B cell (primary cell): ENCODE measurements at regions not wholly inside any gene's neighbourhood (a gene's known extent, or its start where the extent isn't known, plus 50 kb on each side); places are given as distances from the start of the nearest gene placed in this dataset.

Experiments used
- ATAC-seq: fragments of 200-7000 bp; cut with Tn5 transposase; one replicate; pipeline ENCODE4 v1.10.0; 2021; ENCODE audit warnings: low read depth, mild to moderate bottlenecking, moderate number of reproducible peaks, moderate library complexity
- CTCF ChIA-PET: fragments of 350-600 bp; sonication (Branson Sonifier 250); formaldehyde crosslinking; loops from one replicate; lab custom pipeline; 2021; ENCODE audit warnings: antibody characterized with exemption, inconsistent platforms; lab: Charles Lee
- POLR2A ChIA-PET: fragments of 350-600 bp; sonication (Branson Sonifier 250); formaldehyde crosslinking; loops from one replicate; lab custom pipeline; 2021; ENCODE audit warnings: antibody characterized with exemption; lab: Charles Lee
- DNase-seq: peaks from one replicate; pipeline ENCODE4 v3.0.0; 2013
- H2AFZ ChIP-seq: 2 replicates; pipeline ENCODE4 v1.6.1; 2012; ENCODE audit warnings: mild to moderate bottlenecking, low read depth, low read length; ENCODE audit not compliant: insufficient read depth, poor library complexity, severe bottlenecking
- H3K27ac ChIP-seq, 2 donors: 1 replicate in 1 of 2; 2 replicates in 1 of 2; pipeline ENCODE4 v1.5.1; 2012 to 2013; ENCODE audit warnings: low read length in 2 of 2, mild to moderate bottlenecking in 2 of 2, moderate library complexity in 1 of 2
- H3K27me3 ChIP-seq, 4 experiments: fragments of 200-600 bp in 1 of 4; sonication (generic) in 1 of 4; replicated peaks in 1 of 4; 1 replicate in 2 of 4; 2 replicates in 2 of 4; pipeline versions ENCODE4 v1.6.1 to v1.7.0; 2013 to 2016; ENCODE audit warnings: low read length in 3 of 4, mild to moderate bottlenecking in 2 of 4, mixed read lengths in 1 of 4, moderate library complexity in 1 of 4; ENCODE audit not compliant: insufficient read depth in 4 of 4, control insufficient read depth in 3 of 4; ENCODE audit errors: control extremely low read depth in 1 of 4
- H3K36me3 ChIP-seq, 2 experiments: replicated peaks in 1 of 2; 1 replicate in 1 of 2; 2 replicates in 1 of 2; pipeline versions ENCODE4 v1.6.1 to v1.7.1; 2013; ENCODE audit warnings: low read length in 1 of 2; ENCODE audit not compliant: insufficient read depth in 2 of 2, control insufficient read depth in 1 of 2; ENCODE audit errors: control extremely low read depth in 1 of 2, extremely low read depth in 1 of 2
- H3K4me1 ChIP-seq, 2 donors: fragments of 200-600 bp in 1 of 2; sonication (generic) in 1 of 2; 1 replicate in 1 of 2; 2 replicates in 1 of 2; pipeline versions ENCODE4 v1.5.1 to v1.6.1; 2013 to 2017; ENCODE audit warnings: low read length in 2 of 2; ENCODE audit not compliant: control insufficient read depth in 2 of 2, insufficient read depth in 2 of 2
- H3K4me2 ChIP-seq: replicated peaks from 2 replicates; pipeline ENCODE3; 2012; ENCODE audit warnings: mild to moderate bottlenecking, low read depth, low read length; ENCODE audit not compliant: poor library complexity, severe bottlenecking
- H3K4me3 ChIP-seq, 5 experiments: fragments of 200-600 bp in 1 of 5; sonication (generic) in 1 of 5; 1 replicate in 3 of 5; 2 replicates in 2 of 5; pipeline versions ENCODE4 v1.5.1 to v1.7.0; 2011 to 2016; ENCODE audit warnings: low read length in 4 of 5, mild to moderate bottlenecking in 4 of 5, low read depth in 2 of 5, control low read depth in 1 of 5, moderate library complexity in 1 of 5; ENCODE audit not compliant: insufficient read depth in 1 of 5; ENCODE audit errors: control extremely low read depth in 1 of 5, extremely low read depth in 1 of 5
- H3K79me2 ChIP-seq: fragments of 200-600 bp; sonication (generic); one replicate; pipeline ENCODE4 v1.6.0; 2016; ENCODE audit warnings: low read length; ENCODE audit not compliant: control insufficient read depth, insufficient read depth
- H3K9ac ChIP-seq: fragments of 200-600 bp; sonication (generic); 2 replicates; pipeline ENCODE4 v1.6.1; 2017; ENCODE audit warnings: mild to moderate bottlenecking, low read length, moderate library complexity
- H3K9me3 ChIP-seq, 3 donors: one replicate each; pipeline versions ENCODE4 v1.6.1 to v1.7.1; 2013; ENCODE audit warnings: low read length in 2 of 3; ENCODE audit not compliant: control insufficient read depth in 2 of 3, insufficient read depth in 1 of 3; ENCODE audit errors: control extremely low read depth in 1 of 3
- H4K20me1 ChIP-seq: 2 replicates; pipeline ENCODE4 v1.6.0; 2012; ENCODE audit warnings: mild to moderate bottlenecking, low read length; ENCODE audit not compliant: insufficient read depth, control insufficient read depth, poor library complexity, severe bottlenecking
- H3K27ac Mint-ChIP-seq: one replicate; pipeline ENCODE4 v1.8.0; 2021; ENCODE audit warnings: mixed read lengths
- H3K27me3 Mint-ChIP-seq: one replicate; pipeline ENCODE4 v1.8.0; 2021; ENCODE audit warnings: mixed read lengths
- H3K4me1 Mint-ChIP-seq: one replicate; pipeline ENCODE4 v1.8.0; 2021; ENCODE audit warnings: mixed read lengths
- H3K4me3 Mint-ChIP-seq: one replicate; pipeline ENCODE4 v1.8.0; 2021; ENCODE audit warnings: mixed read lengths
- H3K9me3 Mint-ChIP-seq: one replicate; pipeline ENCODE4 v1.8.0; 2022; ENCODE audit warnings: mixed read lengths; ENCODE audit not compliant: insufficient read depth
- EZH2 ChIP-seq: IDR thresholded peaks from 2 replicates; pipeline ENCODE4 v1.6.1; 2012; ENCODE audit warnings: borderline replicate concordance, low read depth, mild to moderate bottlenecking, moderate library complexity, low read length; ENCODE audit not compliant: insufficient read depth, poor library complexity, severe bottlenecking
- WGBS: methylation state at CpG from one replicate; pipeline ENCODE4 v1.1.5; 2013; ENCODE audit warnings: missing lambda C conversion rate; ENCODE audit not compliant: insufficient coverage; 5-methylcytosine and 5-hydroxymethylcytosine counted together
- intact Hi-C: fragments of 100-400 bp; cut with micrococcal nuclease; formaldehyde crosslinking; loops from one replicate; pipeline ENCODE4 v1.10.0; 2022
- TF ChIP-seq, protein P1 (sequence below): fragments of 200-600 bp; IDR thresholded peaks from one replicate; pipeline ENCODE4 v1.8.0; 2022; ENCODE audit warnings: antibody characterized with exemption, mild to moderate bottlenecking

GRCh38 chr6:112660626-112661025, 313.5 kb downstream of the RFPL4B start:
- Histone ChIP-seq H4K20me1 (no peaks in the 10 kb centered on the region), H3K9me3 (no peaks in the 10 kb centered on the region), H3K4me2 (no peak overlapping the region), H2AFZ (no peak overlapping the region), H3K4me3 (no peak overlapping the region), H3K9ac (no peak overlapping the region), H3K36me3 (no peaks in the 10 kb centered on the region), H3K4me1 (no peaks in the 10 kb centered on the region), H3K79me2 (no peaks in the 10 kb centered on the region), H3K27ac (no peak overlapping the region), H3K27me3 (no peaks in the 10 kb centered on the region)
- H3K9me3 Mint-ChIP-seq, result no peaks in the 10 kb centered on the region
- no peaks in the 10 kb centered on the region for H3K27me3 Mint-ChIP-seq
- no peak overlapping the region for H3K4me3 Mint-ChIP-seq
- POLR2A ChIA-PET, result no interaction called here
- 75% methylated on average over 2 of the region's 2 CpGs for WGBS
- H3K27ac Mint-ChIP-seq, result no peak overlapping the region
- intact Hi-C loops, result no loop called here
- CTCF ChIA-PET, result no interaction called here
- ATAC-seq (no peak), DNase-seq (no peak)
- no peaks in the 10 kb centered on the region for H3K4me1 Mint-ChIP-seq
- TF ChIP-seq, protein P1, sequence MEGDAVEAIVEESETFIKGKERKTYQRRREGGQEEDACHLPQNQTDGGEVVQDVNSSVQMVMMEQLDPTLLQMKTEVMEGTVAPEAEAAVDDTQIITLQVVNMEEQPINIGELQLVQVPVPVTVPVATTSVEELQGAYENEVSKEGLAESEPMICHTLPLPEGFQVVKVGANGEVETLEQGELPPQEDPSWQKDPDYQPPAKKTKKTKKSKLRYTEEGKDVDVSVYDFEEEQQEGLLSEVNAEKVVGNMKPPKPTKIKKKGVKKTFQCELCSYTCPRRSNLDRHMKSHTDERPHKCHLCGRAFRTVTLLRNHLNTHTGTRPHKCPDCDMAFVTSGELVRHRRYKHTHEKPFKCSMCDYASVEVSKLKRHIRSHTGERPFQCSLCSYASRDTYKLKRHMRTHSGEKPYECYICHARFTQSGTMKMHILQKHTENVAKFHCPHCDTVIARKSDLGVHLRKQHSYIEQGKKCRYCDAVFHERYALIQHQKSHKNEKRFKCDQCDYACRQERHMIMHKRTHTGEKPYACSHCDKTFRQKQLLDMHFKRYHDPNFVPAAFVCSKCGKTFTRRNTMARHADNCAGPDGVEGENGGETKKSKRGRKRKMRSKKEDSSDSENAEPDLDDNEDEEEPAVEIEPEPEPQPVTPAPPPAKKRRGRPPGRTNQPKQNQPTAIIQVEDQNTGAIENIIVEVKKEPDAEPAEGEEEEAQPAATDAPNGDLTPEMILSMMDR, result no peak
- no peak for TF ChIP-seq EZH2

GRCh38 chr6:112663698-112664097, 316.6 kb downstream of the RFPL4B start:
- Histone ChIP-seq H3K36me3 (no peaks in the 10 kb centered on the region), H2AFZ (no peak overlapping the region), H3K4me2 (no peak overlapping the region), H3K79me2 (no peaks in the 10 kb centered on the region), H4K20me1 (no peaks in the 10 kb centered on the region), H3K4me1 (no peaks in the 10 kb centered on the region), H3K27ac (no peak overlapping the region), H3K27me3 (no peaks in the 10 kb centered on the region), H3K4me3 (no peak overlapping the region), H3K9ac (no peak overlapping the region), H3K9me3 (peaks cover 0 to 5% (median 0%) of the 10 kb centered on the region in 3 donors)
- intact Hi-C loops, result no loop called here
- Mint-ChIP-seq H3K27me3 (no peaks in the 10 kb centered on the region), H3K4me1 (no peaks in the 10 kb centered on the region), H3K9me3 (no peaks in the 10 kb centered on the region), H3K4me3 (no peak overlapping the region), H3K27ac (no peak overlapping the region)
- POLR2A ChIA-PET, result no interaction called here
- CTCF ChIA-PET, result no interaction called here
- no peak for ATAC-seq
- DNase-seq, result no peak
- TF ChIP-seq EZH2, result no peak
- TF ChIP-seq, protein P1, result no peak
- 90% methylated on average over 3 of the region's 4 CpGs for WGBS
